Nephron (organoid): ENCODE measurements at regions not wholly inside any gene's neighbourhood (a gene's known extent, or its start where the extent isn't known, plus 50 kb on each side); places are given as distances from the start of the nearest gene placed in this dataset.
"Not testable (repeated sequence)": the region's sequence is repeated elsewhere in the genome, so short reads cannot be mapped to it uniquely, and the experiment has no call there.

Experiments
- H3K27ac Mint-ChIP-seq, 3 experiments: 2 replicates each; pipeline ENCODE4 v1.8.0; 2020; ENCODE audit warnings: mixed read lengths in 3 of 3, mild to moderate bottlenecking in 2 of 3, moderate library complexity in 1 of 3
- H3K27me3 Mint-ChIP-seq: 2 replicates; pipeline ENCODE4 v1.8.0; 2021; ENCODE audit warnings: low read depth, mild to moderate bottlenecking, moderate library complexity, mixed read lengths
- H3K36me3 Mint-ChIP-seq: 2 replicates; pipeline ENCODE4 v1.8.0; 2020; ENCODE audit warnings: low read depth, mixed read lengths
- H3K4me1 Mint-ChIP-seq: 2 replicates; pipeline ENCODE4 v1.8.0; 2020; ENCODE audit warnings: mixed read lengths
- H3K4me3 Mint-ChIP-seq, 3 experiments: 2 replicates each; pipeline ENCODE4 v1.8.0; 2020; ENCODE audit warnings: mild to moderate bottlenecking in 3 of 3, mixed read lengths in 3 of 3, moderate library complexity in 2 of 3
- H3K9me3 Mint-ChIP-seq: 2 replicates; pipeline ENCODE4 v1.8.0; 2020; ENCODE audit warnings: mixed read lengths
- CTCF ChIP-seq, 3 experiments: fragments of 200-600 bp; sonication (generic); IDR thresholded peaks; one replicate each; pipeline ENCODE4 v1.5.0; 2021; ENCODE audit warnings: antibody characterized with exemption in 3 of 3; ENCODE audit not compliant: unreplicated experiment in 3 of 3

DNA sequence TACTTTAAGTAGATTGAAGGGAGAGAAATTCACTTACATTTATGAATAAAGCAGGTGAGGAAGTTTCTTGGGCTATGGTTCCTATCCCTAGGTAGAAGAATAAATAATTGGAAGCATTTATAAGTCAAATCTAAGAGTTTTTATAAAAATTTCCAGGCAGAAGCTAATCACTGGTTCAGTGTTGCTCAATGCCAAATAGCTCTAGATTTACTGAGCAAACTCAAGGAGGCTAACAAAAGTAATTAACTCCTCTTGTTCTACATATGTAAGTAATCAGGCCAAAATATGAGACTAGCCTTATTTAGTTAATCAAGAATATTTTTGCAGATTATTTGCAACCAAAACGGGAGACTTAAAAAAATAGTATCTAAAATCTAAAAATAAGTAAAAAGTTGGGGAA is 472.3 kb downstream of the PLK2 start:
- H3K9me3 Mint-ChIP-seq = no peaks in the 10 kb centered on the region
- H3K4me1 Mint-ChIP-seq = no peaks in the 10 kb centered on the region
- no peak overlapping the region for H3K27ac Mint-ChIP-seq
- no peaks in the 10 kb centered on the region for H3K36me3 Mint-ChIP-seq
- no peak for TF ChIP-seq CTCF (IDR thresholded peaks at IDR 0.05; ENCODE audit: unreplicated experiment in 3 of 3)
- H3K27me3 Mint-ChIP-seq = no peaks in the 10 kb centered on the region
- no peak overlapping the region for H3K4me3 Mint-ChIP-seq

DNA sequence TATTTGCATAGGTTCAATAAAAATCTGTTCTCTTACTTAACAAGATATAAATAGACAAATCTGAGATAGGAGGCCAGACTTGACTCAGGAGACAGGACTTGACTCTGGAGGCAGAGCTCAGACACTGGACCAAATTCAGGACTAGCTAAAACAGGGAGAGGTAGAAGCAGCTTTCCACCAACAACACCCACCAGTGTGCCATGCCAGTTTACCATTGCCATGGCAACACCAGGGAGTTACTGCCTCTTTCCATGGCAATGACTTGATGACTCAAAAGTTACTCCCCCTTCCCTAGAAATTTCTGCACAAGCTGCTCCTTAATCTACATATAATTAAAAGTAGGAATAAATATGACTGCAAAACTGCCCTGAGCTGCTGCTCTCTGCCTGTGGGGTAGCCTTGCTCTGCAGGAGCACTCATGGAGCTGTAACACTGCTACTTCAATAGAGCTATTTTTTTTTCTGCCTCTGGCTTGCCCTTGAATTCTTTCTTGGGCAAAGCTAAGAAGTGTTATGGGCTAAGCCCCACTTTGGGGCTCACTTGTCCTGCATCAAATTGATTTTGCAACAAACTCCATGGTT is 473.0 kb downstream of the PLK2 start:
- H3K4me3 Mint-ChIP-seq = no peak overlapping the region
- no peaks in the 10 kb centered on the region for H3K27me3 Mint-ChIP-seq
- no peaks in the 10 kb centered on the region for H3K4me1 Mint-ChIP-seq
- H3K36me3 Mint-ChIP-seq = no peaks in the 10 kb centered on the region
- H3K27ac Mint-ChIP-seq = no peak overlapping the region
- H3K9me3 Mint-ChIP-seq = no peaks in the 10 kb centered on the region
- TF ChIP-seq CTCF (IDR thresholded peaks at IDR 0.05; ENCODE audit: unreplicated experiment in 3 of 3) = no peak

DNA sequence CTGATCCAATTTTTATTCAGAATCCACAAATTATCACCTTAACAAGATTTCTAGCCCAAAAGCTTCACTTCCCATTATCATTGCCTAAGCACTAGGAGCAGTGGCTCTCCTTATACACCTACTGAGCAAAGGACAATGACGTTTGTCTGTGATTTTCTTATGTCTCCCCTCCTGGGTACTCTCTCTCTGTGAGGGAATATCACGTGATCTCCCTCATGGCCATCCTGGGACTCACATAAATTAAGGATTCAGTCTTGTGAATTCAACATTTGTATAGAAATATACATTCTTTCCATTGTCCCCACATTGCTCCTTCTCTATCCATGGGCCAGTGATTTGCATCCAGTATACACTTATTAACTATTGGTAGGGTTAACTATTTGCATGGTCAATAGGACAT is 476.5 kb downstream of the PLK2 start:
- no peaks in the 10 kb centered on the region for H3K36me3 Mint-ChIP-seq
- TF ChIP-seq CTCF (IDR thresholded peaks at IDR 0.05; ENCODE audit: unreplicated experiment in 3 of 3) = no peak
- no peak overlapping the region for H3K27ac Mint-ChIP-seq
- no peaks in the 10 kb centered on the region for H3K27me3 Mint-ChIP-seq
- no peaks in the 10 kb centered on the region for H3K4me1 Mint-ChIP-seq
- H3K9me3 Mint-ChIP-seq = no peaks in the 10 kb centered on the region
- H3K4me3 Mint-ChIP-seq = no peak overlapping the region

- H3K9me3 Mint-ChIP-seq = no peaks in the 10 kb centered on the region
- no peak overlapping the region for H3K27ac Mint-ChIP-seq
- no peaks in the 10 kb centered on the region for H3K36me3 Mint-ChIP-seq
- no peak for TF ChIP-seq CTCF (IDR thresholded peaks at IDR 0.05; ENCODE audit: unreplicated experiment in 3 of 3)
- H3K4me1 Mint-ChIP-seq = no peaks in the 10 kb centered on the region
- H3K27me3 Mint-ChIP-seq = no peaks in the 10 kb centered on the region
- H3K4me3 Mint-ChIP-seq = no peak overlapping the region
Measured at GRCh38 chr5:57979671-57980070, 480.2 kb downstream of the PLK2 start.

DNA sequence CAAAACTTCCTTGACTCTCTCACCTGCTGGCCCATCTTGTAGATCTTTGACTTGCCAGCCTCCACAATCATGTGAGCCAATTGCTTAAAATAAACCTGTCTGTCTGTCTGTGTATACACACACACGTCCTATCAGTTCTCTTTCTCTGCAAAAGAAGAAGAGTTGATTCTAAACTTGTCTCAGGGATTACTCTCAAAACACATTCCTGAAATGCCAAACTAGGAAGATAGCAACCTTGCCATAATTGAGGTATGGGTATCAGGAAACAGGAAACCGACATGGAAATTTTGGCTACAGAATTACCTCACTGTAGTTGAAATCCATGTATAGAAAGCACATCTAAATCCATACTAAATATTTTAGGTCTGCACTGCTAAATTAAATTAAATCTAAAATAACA is 483.4 kb downstream of the PLK2 start:
- H3K27me3 Mint-ChIP-seq = no peaks in the 10 kb centered on the region
- no peaks in the 10 kb centered on the region for H3K4me1 Mint-ChIP-seq
- TF ChIP-seq CTCF (IDR thresholded peaks at IDR 0.05; ENCODE audit: unreplicated experiment in 3 of 3) = no peak
- H3K36me3 Mint-ChIP-seq = no peaks in the 10 kb centered on the region
- H3K9me3 Mint-ChIP-seq = peaks cover 6% of the 10 kb centered on the region
- no peak overlapping the region for H3K27ac Mint-ChIP-seq
- no peak overlapping the region for H3K4me3 Mint-ChIP-seq

DNA sequence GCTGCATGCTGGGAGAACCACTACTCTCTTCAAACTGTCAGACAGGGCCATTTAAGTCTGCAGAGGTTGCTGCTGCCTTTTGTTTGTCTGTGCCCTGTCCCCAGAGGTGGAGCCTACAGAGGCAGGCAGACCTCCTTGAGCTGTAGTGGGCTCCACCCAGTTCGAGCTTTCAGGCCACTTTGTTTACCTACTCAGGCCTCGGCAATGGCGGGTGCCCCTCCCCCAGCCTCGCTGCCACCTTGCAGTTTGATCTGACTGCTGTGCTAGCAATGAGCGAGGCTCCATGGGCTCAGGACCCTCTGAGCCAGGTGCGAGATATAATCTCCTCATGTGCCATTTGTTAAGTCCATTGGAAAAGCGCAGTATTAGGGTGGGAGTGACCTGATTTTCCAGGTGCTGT is 487.8 kb downstream of the PLK2 start:
- H3K4me3 Mint-ChIP-seq, H3K27ac Mint-ChIP-seq, H3K27me3 Mint-ChIP-seq, H3K36me3 Mint-ChIP-seq, H3K4me1 Mint-ChIP-seq: not testable (repeated sequence)
- H3K9me3 Mint-ChIP-seq = peaks cover 28% of the 10 kb centered on the region
